KMS-11 (cell line): ENCODE measurements at regions not wholly inside any gene's neighbourhood (a gene's known extent, or its start where the extent isn't known, plus 50 kb on each side); places are given as distances from the start of the nearest gene placed in this dataset.
"Not testable (repeated sequence)": the region's sequence is repeated elsewhere in the genome, so short reads cannot be mapped to it uniquely, and the experiment has no call there.

Source experiments
- H2AFZ ChIP-seq: fragments of 200-600 bp; sonication (generic); 2 replicates; pipeline ENCODE4 v1.6.1; 2016; ENCODE audit warnings: antibody characterized with exemption, mixed run types, low read depth
- H3K27ac ChIP-seq: fragments of 200-600 bp; sonication (generic); 2 replicates; pipeline ENCODE4 v1.6.1; 2016; ENCODE audit warnings: mild to moderate bottlenecking, mixed run types
- H3K27me3 ChIP-seq: fragments of 200-600 bp; sonication (generic); 2 replicates; pipeline ENCODE4 v1.6.1; 2017; ENCODE audit warnings: mild to moderate bottlenecking, low read depth, mixed run types, moderate library complexity; ENCODE audit not compliant: insufficient read depth
- H3K36me3 ChIP-seq: fragments of 200-600 bp; sonication (generic); 2 replicates; pipeline ENCODE4 v1.6.1; 2017; ENCODE audit warnings: mild to moderate bottlenecking, mixed run types; ENCODE audit not compliant: insufficient read depth
- H3K4me1 ChIP-seq: fragments of 200-600 bp; sonication (generic); 2 replicates; pipeline ENCODE4 v1.6.1; 2016; ENCODE audit warnings: mild to moderate bottlenecking, low read depth, mixed run types; ENCODE audit not compliant: poor library complexity, severe bottlenecking
- H3K4me2 ChIP-seq: fragments of 200-600 bp; sonication (generic); 2 replicates; pipeline ENCODE4 v1.7.0; 2016; ENCODE audit warnings: mild to moderate bottlenecking, mixed run types
- H3K4me3 ChIP-seq: fragments of 200-600 bp; sonication (generic); IDR thresholded peaks from 2 replicates; pipeline ENCODE4 v1.6.1; 2017; ENCODE audit warnings: low read depth, low read length, mixed read lengths; ENCODE audit not compliant: insufficient read depth
- H3K79me2 ChIP-seq: fragments of 200-600 bp; sonication (generic); 2 replicates; pipeline ENCODE4 v1.6.1; 2016; ENCODE audit warnings: low read depth, mixed run types; ENCODE audit not compliant: insufficient read depth
- H3K9ac ChIP-seq: fragments of 200-600 bp; sonication (generic); 2 replicates; pipeline ENCODE4 v1.6.1; 2016; ENCODE audit warnings: mild to moderate bottlenecking, mixed run types
- H4K20me1 ChIP-seq: fragments of 200-600 bp; sonication (generic); 2 replicates; pipeline ENCODE4 v1.6.1; 2016; ENCODE audit warnings: mild to moderate bottlenecking, mixed run types; ENCODE audit not compliant: insufficient read depth
- TF ChIP-seq, protein P1 (sequence below): fragments of 200-600 bp; sonication (generic); conservative IDR thresholded peaks from 2 replicates; pipeline ENCODE4 v1.6.1; 2017; ENCODE audit warnings: low read depth, mild to moderate bottlenecking, antibody characterized with exemption, low read length, moderate library complexity, mixed read lengths

DNA sequence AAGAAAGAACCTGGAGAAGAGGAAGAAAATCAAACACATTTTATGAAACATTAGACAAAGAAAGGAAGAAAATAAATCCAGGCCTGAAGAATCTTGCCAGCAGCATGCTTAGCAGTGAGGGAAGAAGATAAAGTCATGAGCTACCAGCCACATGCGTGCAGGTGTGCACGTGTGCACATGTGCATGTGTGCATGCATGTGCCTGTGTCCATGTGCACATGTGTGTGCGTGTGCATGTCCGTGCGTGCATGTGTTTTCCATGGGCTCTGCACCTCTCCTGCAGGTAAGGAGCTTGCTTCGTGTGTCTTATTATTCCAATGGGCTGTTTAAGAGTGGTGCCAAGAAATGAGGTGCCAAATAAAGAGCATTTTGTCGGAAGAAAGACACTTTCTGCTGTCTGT is 322.2 kb downstream of the FGFR2 start:
- Histone ChIP-seq H4K20me1 (no peaks in the 10 kb centered on the region), H3K4me3 (no peak overlapping the region), H3K27ac (no peak overlapping the region), H3K4me1 (no peaks in the 10 kb centered on the region), H3K79me2 (no peaks in the 10 kb centered on the region), H3K4me2 (no peak overlapping the region), H3K27me3 (no peaks in the 10 kb centered on the region), H2AFZ (no peak overlapping the region), H3K9ac (no peak overlapping the region), H3K36me3 (no peaks in the 10 kb centered on the region)
- TF ChIP-seq, protein P1, sequence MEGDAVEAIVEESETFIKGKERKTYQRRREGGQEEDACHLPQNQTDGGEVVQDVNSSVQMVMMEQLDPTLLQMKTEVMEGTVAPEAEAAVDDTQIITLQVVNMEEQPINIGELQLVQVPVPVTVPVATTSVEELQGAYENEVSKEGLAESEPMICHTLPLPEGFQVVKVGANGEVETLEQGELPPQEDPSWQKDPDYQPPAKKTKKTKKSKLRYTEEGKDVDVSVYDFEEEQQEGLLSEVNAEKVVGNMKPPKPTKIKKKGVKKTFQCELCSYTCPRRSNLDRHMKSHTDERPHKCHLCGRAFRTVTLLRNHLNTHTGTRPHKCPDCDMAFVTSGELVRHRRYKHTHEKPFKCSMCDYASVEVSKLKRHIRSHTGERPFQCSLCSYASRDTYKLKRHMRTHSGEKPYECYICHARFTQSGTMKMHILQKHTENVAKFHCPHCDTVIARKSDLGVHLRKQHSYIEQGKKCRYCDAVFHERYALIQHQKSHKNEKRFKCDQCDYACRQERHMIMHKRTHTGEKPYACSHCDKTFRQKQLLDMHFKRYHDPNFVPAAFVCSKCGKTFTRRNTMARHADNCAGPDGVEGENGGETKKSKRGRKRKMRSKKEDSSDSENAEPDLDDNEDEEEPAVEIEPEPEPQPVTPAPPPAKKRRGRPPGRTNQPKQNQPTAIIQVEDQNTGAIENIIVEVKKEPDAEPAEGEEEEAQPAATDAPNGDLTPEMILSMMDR, result no peak

DNA sequence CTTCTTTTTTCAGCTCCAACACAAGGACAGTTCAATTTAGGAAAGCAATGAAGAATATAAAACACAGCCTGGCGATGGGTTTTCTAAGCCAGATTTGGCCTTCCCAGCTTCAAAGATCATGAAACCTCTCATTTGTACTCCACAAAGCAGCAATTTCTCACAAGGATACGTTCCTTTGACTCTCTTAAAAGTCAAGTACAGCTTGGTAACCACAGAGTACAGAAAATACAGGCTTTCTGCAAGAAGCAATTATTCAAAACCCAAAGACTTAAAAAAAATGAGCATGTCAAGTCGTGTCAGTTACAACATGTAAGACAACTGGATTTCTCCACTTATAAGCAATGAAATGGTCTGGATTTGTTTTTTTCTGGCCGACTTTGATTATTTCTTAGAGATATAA is 321.4 kb downstream of the FGFR2 start:
- Histone ChIP-seq H4K20me1 (no peaks in the 10 kb centered on the region), H3K36me3 (no peaks in the 10 kb centered on the region), H3K27ac (no peak overlapping the region), H3K9ac (no peak overlapping the region), H3K4me1 (no peaks in the 10 kb centered on the region), H3K4me2 (no peak overlapping the region), H3K79me2 (no peaks in the 10 kb centered on the region), H3K27me3 (no peaks in the 10 kb centered on the region), H2AFZ (no peak overlapping the region), H3K4me3 (no peak overlapping the region)
- TF ChIP-seq, protein P1, result no peak

DNA sequence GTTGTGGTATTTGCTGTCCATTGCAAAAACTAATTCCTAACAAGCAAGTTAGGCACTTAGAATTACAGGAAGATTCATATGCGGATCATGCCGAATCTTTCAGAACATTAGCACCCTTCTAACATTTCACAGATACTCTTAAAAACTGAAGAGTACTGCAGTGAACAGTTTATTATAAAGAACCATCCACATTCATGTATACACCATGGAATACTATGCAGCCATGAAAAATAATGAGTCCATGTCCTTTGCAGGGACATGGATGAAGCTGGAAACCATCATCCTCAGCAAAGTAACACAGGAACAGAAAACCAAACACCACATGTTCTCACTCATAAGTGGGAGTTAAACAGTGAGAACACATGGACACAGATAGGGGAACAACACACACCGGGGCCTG is 319.9 kb downstream of the FGFR2 start:
- H3K36me3 ChIP-seq, H3K4me3 ChIP-seq, H4K20me1 ChIP-seq, H3K4me1 ChIP-seq, H3K9ac ChIP-seq, H3K4me2 ChIP-seq, H3K27me3 ChIP-seq, H3K79me2 ChIP-seq, H3K27ac ChIP-seq, H2AFZ ChIP-seq: not testable (repeated sequence)

DNA sequence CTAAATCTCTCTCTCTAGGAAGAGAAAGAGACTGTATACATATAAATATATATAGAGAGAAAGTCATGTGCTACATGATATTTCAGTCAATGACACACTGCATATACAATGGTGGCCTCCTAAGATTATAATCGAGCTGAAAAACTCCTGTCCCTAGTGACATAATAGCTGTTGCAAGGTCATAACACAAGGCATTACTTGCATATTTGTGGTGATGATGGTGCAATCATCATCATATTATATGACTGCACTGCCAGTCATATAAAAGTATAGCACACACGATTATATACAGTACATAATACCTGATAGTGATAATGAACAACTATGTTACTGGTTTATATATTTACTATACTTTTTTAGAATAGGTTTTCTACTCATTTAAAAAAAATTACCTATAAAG is 316.7 kb downstream of the FGFR2 start:
- no peak overlapping the region for H3K4me2 ChIP-seq
- no peaks in the 10 kb centered on the region for H3K79me2 ChIP-seq
- H3K4me1 ChIP-seq, result no peaks in the 10 kb centered on the region
- no peaks in the 10 kb centered on the region for H4K20me1 ChIP-seq
- TF ChIP-seq, protein P1, result no peak
- H2AFZ ChIP-seq, result no peak overlapping the region
- H3K9ac ChIP-seq, result no peak overlapping the region
- no peaks in the 10 kb centered on the region for H3K36me3 ChIP-seq
- no peaks in the 10 kb centered on the region for H3K27me3 ChIP-seq
- H3K4me3 ChIP-seq, result no peak overlapping the region
- H3K27ac ChIP-seq, result no peak overlapping the region

DNA sequence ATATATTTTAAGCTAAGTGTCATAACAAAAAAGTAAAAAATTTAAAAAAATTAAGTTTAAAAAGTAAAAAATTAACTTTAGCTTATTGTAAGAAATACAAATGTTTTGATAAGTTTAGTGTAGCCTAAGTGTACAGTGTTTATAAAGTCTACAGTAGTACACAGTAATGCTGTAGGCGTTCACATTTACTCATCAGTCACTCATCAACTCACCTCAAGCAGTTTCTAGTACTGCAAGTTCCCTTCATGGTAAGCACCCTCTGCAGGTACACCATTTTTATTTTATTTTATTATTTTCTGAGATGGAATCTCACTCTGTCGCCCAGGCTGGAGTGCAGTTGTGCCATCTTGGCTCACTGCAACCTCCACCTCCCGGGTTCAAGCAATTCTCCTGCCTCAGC is 316.0 kb downstream of the FGFR2 start:
- H3K4me1 ChIP-seq, result no peaks in the 10 kb centered on the region
- no peaks in the 10 kb centered on the region for H3K79me2 ChIP-seq
- no peaks in the 10 kb centered on the region for H3K27me3 ChIP-seq
- TF ChIP-seq, protein P1, result no peak
- no peak overlapping the region for H3K9ac ChIP-seq
- H3K27ac ChIP-seq, result no peak overlapping the region
- no peaks in the 10 kb centered on the region for H3K36me3 ChIP-seq
- no peak overlapping the region for H2AFZ ChIP-seq
- no peak overlapping the region for H3K4me2 ChIP-seq
- no peak overlapping the region for H3K4me3 ChIP-seq
- no peaks in the 10 kb centered on the region for H4K20me1 ChIP-seq
